GM13976 (cell line): ENCODE measurements at regions not wholly inside any gene's neighbourhood (a gene's known extent, or its start where the extent isn't known, plus 50 kb on each side); places are given as distances from the start of the nearest gene placed in this dataset.
"Not testable (repeated sequence)": the region's sequence is repeated elsewhere in the genome, so short reads cannot be mapped to it uniquely, and the experiment has no call there.

Experiments used
- DNase-seq: peaks from one replicate; pipeline ENCODE4 v3.0.0; 2012; ENCODE audit warnings: low spot score
- in situ Hi-C: fragments of 300-500 bp; cut with MboI; formaldehyde crosslinking; loops from one replicate; pipeline ENCODE4 v1.12.0; 2022; ENCODE audit warnings: low sequenced_read_pairs, mixed read lengths, inconsistent platforms; ENCODE audit not compliant: unreplicated experiment
- TF ChIP-seq, protein P1 (sequence below): IDR thresholded peaks from 2 replicates; pipeline ENCODE4 v1.5.1; 2012; ENCODE audit warnings: borderline replicate concordance, mild to moderate bottlenecking; ENCODE audit not compliant: insufficient read depth; ENCODE audit errors: extremely low read depth, missing control alignments, control extremely low read depth

DNA sequence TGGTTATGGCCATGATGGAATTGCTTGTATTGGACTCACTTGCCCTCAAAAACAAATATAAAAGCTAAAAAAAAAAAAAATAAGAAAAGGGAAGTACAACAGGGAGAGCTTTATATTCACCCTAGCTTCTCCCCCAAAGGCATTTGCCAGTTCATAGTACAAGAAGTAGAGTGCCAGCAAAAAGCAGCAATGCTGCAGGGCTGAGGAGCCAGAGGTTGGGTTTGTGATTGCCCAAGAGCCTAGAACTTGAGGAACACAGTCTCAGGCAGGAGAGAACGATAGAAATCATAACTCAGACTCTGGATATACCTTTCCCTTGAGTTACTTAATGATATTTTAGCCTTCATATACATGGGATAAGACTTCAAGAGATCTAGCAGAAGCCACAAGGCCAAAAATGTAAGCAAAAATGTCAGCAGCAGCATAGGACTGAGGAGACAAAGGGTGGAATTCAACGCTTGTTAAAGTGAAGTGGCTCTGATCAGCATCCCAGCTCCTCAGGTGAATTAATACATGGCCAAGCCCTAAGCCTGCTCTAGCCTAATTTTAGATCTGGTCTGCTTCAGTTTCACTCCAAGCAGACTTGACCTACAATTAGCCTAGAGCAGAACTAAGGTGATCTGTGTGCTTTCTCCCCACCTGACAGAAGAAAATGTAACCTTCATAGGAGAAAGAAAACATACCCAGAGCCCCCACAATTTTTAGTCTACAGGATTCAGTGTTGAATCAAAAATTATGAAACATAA lies 172.8 kb upstream of the PLGLB1 start:
- DNase-seq, in situ Hi-C loops: not testable (repeated sequence)

DNA sequence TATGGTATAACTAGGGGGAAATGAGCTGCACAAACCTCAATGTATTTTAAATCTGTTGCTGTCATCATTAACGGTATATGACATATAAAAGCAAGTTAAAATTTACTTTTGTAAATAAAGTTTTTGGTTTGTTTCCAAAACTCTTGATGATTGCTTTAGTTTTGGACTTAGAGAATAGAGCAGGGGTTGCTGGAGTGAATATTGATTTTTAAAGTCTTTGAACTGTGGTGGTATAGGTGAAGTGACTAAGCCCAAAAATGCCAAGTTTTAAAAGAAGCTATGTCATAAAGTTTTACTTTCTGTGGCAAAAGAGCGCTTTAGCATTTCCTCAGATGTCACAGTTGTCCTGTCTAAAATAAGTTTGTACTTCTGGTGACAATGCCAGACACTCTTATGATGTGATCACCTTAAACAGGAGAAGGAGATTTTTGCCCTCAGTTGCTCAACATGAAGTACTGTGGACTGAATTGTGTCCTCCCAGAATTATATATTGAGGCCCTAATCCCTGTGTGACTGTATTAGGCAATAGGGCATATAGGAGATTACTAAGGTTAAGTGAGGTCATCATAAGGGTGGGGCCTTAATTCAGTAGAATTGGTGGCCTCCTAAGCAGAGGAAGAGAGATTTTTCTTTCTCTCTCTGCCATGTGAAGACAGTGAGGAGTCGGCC lies 175.2 kb upstream of the PLGLB1 start:
- DNase-seq, in situ Hi-C loops: not testable (repeated sequence)

DNA sequence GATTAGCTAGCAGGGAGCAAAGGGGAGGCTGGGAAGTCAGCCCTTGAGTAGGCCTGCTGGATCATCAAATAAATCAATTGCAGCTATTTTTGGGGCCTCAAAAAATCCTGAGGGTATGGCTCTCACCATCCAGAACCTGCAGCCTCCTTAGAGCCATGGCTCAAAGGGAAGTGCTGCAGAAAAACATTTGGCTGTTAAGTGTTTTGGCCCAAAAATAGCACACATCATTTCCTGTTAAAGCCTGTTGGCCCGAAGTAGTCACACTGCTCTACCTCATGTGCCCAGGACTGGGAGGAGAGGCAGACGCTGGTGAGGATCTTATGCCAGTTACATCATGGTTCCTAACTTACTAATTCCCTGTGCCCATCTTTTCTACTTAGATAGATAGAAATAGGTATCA lies 176.8 kb upstream of the PLGLB1 start:
- in situ Hi-C loops, DNase-seq: not testable (repeated sequence)

DNA sequence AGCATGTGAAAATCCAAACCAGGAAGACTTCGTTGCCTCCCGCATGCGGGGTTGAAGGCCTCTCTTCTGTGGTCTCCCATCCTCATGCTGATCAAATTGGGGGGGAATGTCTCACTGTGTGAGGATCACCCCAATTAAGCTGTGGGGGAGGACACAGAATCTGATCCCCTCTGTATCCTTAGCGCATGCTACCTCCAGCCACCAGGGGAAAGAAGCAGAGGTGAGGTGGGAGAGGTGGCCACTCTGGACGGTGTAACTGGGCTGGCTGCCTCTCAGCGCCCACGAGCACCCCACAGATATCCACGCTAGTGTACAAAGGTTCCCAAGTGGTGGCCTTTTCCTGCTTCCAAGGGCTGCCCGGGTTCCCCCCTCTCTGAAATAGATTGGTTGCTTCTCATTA lies 177.6 kb upstream of the PLGLB1 start:
- in situ Hi-C loops, DNase-seq: not testable (repeated sequence)

DNA sequence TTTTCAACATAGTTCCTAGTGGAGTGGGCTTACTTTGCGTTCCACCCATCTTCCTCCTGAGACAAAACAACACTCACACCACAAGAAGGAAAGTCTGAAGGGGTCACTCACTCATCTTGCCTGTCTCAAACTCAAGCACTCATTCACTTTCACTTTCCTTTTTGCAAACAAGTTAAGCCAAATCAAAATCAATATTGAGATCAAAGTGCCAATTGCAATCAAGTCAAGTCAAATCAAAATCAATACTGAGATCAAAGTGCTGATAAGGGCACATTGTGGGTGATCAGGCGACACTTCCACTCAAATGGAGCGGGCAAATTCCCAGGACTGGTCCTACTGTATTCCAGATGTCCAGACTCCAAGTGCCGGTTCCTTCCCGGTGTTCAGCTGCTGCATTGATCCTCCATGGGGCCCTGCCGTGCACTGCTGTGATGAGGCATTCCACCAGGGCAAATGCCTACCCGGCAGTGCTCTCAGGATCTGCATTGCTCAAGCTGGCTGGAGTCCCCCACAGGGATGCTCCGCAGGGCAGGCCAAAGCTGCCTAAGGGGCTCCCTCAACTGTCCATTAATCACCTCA lies 183.0 kb upstream of the PLGLB1 start:
- DNase-seq, in situ Hi-C loops: not testable (repeated sequence)

DNA sequence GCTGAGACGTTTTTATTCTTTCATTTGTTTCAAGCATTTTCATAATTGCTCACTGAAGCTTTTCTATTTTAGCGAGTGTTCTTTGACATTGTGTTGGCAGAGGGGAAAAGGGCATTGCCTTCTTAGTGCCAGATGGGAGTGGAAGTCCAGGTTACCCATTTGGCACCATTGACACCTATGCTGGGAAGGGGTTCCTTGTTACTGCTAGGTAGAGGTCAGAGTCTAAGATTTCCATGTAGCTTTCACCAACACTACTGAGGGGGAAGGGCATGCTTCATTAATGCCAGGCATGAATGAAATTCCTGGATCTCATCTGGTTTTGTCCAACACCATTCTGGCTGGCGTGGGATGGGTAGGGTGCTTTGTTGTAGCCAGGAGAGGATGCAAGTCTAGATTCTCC lies 191.3 kb upstream of the PLGLB1 start:
- DNase-seq, in situ Hi-C loops: not testable (repeated sequence)

DNA sequence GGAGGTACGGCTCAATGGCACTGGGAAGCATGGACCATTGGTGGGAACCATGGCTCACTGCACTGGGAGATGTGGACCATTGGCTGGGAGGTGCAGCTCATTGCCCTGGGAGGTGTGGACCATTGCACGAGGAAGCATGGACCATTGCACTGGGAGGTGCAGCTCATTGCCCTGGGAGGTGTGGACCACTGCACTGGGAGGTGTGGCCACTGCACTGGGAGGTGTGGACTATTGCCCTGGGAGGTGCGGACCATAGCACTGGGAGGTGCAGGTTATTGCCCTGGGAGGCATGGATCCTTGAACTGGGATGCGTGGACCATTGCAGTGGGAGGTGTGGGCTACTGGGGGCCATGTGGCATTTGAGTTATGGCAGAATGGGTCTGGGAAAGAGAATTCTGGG lies 195.4 kb upstream of the PLGLB1 start:
- DNase-seq, in situ Hi-C loops: not testable (repeated sequence)

DNA sequence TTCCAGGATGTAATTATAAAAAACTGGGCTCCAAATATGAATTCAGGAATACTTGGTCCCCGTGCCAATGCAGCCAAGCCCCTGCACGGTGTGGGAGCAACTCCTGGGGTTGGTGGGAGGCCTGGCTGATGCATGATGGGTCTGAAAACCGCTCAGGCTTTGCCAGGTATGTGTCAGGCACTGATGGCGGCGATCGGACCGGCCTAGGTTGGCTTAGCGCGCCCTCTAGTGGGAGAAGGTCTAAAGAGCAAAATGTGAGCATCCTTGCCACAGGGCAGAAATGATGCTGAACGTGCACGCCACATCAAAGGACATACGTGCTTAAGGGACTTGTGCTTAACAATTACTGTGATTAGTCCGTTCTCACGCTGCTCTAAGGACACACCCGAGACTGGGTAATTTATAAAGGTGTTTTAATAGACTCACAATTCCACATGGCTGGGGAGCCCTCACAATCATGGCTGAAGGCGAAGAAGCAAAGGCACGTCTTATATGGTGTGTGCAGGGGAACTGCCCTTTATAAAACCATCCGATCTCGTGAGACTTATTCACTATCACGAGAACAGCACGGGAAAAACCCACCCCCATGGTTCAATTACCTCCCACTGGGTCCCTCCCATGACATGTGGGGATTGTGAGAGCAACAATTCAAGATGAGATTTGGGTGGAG lies 196.2 kb upstream of the PLGLB1 start:
- in situ Hi-C loops, DNase-seq: not testable (repeated sequence)
- TF ChIP-seq, protein P1, sequence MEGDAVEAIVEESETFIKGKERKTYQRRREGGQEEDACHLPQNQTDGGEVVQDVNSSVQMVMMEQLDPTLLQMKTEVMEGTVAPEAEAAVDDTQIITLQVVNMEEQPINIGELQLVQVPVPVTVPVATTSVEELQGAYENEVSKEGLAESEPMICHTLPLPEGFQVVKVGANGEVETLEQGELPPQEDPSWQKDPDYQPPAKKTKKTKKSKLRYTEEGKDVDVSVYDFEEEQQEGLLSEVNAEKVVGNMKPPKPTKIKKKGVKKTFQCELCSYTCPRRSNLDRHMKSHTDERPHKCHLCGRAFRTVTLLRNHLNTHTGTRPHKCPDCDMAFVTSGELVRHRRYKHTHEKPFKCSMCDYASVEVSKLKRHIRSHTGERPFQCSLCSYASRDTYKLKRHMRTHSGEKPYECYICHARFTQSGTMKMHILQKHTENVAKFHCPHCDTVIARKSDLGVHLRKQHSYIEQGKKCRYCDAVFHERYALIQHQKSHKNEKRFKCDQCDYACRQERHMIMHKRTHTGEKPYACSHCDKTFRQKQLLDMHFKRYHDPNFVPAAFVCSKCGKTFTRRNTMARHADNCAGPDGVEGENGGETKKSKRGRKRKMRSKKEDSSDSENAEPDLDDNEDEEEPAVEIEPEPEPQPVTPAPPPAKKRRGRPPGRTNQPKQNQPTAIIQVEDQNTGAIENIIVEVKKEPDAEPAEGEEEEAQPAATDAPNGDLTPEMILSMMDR: peak; percentile 19

DNA sequence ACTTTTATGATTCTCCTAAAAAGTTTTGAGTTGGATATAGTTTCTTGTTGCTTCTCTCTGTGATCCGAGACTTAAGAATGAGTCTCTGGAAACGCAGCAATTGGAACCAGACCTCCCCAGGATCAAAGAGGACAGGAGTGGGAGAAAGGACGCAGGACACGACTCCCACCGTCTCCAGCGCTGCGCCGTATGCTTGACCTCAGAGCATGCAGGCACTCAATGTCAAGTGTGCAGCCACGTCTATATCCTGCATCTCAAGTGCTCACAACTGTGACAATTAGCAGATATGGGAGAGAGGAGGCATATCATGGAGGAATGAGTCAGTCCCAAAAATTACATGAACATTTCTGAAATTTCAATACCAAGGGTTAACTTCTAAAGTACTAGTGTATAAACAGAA lies 199.0 kb upstream of the PLGLB1 start:
- in situ Hi-C loops, DNase-seq: not testable (repeated sequence)

DNA sequence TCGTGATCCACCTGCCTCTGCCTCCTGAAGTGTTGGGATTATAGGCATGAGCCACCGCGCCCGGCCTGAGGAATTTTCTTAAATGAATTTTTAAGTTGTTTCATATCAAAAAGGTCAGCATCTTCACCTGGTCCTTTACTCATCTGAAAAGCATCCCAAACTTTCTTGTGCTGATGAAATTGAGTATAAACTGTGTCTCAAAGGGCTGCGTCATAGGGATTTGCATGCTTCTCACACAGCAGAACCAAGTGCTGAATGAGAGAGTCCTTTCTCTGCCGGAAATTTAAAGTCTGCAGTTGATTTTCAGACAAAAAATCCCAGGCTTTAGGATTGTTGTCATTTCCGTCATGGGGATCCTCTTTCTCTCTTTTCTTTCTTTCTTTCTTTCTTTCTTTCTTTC lies 200.5 kb upstream of the PLGLB1 start:
- DNase-seq, in situ Hi-C loops: not testable (repeated sequence)

DNA sequence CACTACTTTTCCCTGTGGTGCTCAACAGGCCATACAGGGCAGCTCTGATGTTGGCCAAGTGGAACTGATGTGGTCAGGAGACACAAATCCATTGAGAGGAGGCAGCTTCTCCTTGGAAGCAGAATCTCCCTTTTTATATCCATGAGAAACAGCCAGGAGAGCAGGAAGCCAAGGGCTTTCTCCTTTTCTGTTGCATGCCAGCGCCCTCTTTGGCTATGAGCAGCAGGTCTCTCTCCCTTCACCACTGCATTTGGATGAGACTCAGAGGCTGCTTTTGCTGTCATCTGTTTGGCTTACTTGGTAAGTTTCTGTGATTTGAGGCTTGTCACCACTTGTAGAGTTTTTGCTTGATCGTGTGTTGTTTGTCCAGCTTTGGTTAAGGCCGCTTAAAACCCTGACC lies 202.2 kb upstream of the PLGLB1 start:
- DNase-seq, in situ Hi-C loops: not testable (repeated sequence)

DNA sequence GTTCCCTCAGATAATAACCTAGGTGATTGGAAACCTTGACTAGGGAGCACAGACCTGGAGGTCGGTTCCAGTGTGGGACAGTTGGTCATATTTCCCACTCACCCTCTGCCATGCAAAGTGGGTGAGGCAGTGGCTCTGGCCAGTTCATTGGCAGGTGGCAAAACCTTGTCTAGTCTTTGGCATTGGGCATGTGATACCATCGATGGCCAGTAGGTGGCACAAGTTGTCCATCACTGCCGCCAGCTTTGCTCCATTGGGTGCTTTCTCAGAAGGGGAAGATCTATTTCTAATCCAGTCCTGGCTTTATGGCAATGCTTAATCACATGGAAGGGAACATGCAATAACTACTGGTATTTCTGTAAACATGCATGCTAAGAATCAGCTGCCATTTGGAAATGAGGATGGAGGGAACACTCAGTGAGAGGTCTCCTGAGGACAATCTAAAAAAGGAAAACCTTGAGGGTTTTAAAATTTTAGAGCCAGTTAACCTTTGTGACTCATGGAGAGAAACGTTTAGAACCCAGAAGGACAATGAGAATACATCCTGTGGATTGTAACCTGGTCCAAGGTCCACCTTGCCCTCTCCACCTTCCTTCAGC lies 207.5 kb upstream of the PLGLB1 start:
- in situ Hi-C loops: not testable (repeated sequence)

DNA sequence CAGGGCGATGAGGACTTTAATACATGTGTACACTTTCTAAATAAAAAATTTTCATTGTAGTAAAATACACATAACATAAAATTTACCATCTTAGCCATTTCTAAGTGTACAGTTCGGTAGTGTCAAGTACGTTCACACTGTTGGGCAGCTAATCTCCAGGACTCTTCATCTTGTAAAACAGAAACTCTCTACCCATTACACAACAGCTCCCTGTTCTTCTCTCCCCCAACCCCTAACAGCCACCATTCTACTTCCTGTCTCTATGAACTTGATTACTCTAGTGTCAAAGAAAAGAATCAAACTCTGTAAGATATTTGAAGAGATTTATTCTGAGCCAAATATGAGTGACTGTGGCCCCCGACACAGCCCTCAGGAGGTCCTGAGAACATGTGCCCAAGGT lies 208.3 kb upstream of the PLGLB1 start:
- DNase-seq, in situ Hi-C loops: not testable (repeated sequence)

More for the DNA sequence above, 207.5 kb upstream of the PLGLB1 start:
- DNase-seq: not testable (repeated sequence)

DNA sequence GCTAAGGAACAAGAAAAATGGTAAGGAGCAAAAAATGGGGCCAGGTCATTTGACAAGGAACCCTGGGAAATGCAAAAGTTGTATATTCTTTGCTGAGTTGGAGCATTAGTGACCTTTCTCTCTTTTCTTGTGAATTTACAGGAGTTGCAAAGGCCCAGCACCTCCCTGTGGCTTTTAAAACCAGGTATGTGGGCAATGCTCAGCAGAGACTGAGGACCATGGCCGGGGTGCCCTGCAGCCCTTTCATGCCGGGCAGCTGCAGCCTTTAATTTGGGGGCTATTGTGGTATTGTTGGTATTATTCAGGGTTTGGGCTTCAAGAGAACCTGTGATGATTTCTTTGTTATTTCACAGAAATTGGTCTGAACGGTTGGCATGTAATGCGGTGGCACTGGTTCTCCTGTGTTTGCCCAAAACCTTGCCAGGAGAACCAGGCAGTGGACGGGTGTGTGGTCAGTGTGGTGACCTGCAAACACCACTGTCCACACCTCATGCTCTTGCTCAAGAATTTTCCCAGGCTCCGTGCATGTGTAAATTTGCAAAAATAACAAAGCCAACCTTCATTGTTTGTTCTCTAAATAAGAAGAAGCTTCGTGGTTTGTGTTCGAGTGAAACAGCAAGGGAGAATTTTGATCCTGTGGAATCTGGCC lies 213.8 kb upstream of the PLGLB1 start:
- DNase-seq, in situ Hi-C loops: not testable (repeated sequence)

DNA sequence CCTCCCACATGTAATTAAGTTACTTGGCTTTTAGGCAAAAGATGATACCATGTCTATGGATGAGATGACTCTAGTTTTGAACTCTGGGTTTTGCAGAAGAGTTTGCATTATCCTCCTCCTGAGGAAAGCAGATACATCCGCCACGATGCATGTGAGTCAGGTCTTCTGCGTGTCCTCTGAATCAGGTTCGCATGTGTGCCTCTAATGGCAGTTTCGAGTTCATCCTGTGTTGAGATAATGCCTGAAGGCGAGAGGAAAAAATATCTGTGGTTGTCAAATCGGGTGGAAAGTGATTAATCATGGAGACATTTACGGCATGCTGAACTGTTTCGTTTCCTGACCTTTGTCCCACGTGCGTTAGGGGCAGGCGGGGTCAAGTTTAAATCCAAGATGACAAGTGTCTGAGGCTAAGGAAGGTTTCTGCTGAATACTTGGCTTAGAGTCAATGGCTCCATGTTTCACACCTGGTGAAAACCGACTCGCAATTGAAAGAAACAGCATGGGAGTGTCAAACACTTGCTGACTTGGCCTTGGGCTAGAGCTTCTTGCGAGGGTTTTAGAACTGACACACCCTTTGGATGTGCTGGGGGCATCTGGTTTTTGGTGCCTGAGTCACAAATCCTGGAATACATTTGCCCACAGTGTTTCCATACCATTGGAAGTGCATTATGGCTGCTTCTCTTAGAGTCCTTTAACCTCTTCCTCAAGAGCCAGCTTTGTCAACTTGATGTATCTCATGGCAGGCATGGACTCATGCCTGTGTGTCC lies 216.1 kb upstream of the PLGLB1 start:
- DNase-seq, in situ Hi-C loops: not testable (repeated sequence)
